Upper lobe of right lung (tissue), 1 donor: ENCODE measurements at regions not wholly inside any gene's neighbourhood (a gene's known extent, or its start where the extent isn't known, plus 50 kb on each side); places are given as distances from the start of the nearest gene placed in this dataset.

Source experiments
- ATAC-seq: fragments of 200-7000 bp; cut with Tn5 transposase; one replicate; pipeline ENCODE4 v1.9.1; 2020; ENCODE audit warnings: mild to moderate bottlenecking, moderate library complexity
- DNase-seq: peaks from one replicate; pipeline ENCODE4 v3.0.0-alpha.2; 2020
- H3K27ac ChIP-seq: fragments of 200-600 bp; one replicate; pipeline ENCODE4 v1.8.0; 2022
- H3K27me3 ChIP-seq: fragments of 200-600 bp; one replicate; pipeline ENCODE4 v1.8.0; 2022; ENCODE audit warnings: mild to moderate bottlenecking
- H3K36me3 ChIP-seq: fragments of 200-600 bp; one replicate; pipeline ENCODE4 v1.8.0; 2022
- H3K4me1 ChIP-seq: fragments of 200-600 bp; one replicate; pipeline ENCODE4 v1.8.0; 2022
- H3K4me3 ChIP-seq: fragments of 200-600 bp; one replicate; pipeline ENCODE4 v1.8.0; 2022; ENCODE audit warnings: mild to moderate bottlenecking
- H3K9me3 ChIP-seq: fragments of 200-600 bp; one replicate; pipeline ENCODE4 v1.8.0; 2022
- intact Hi-C: fragments of 100-400 bp; cut with DNase I; formaldehyde crosslinking; loops from one replicate; pipeline ENCODE4 v1.11.0; 2022
- TF ChIP-seq, protein P1 (sequence below): fragments of 200-600 bp; IDR thresholded peaks from one replicate; pipeline ENCODE4 v1.8.0; 2022; ENCODE audit warnings: antibody characterized with exemption
- donor health status: DM: no; HTN: yes; CAD: no; lungs with severe emphysema.

- Histone ChIP-seq H3K4me3 (no peak overlapping the region), H3K4me1 (no peaks in the 10 kb centered on the region), H3K36me3 (no peaks in the 10 kb centered on the region), H3K27me3 (peaks cover 5% of the 10 kb centered on the region), H3K9me3 (no peaks in the 10 kb centered on the region), H3K27ac (no peak overlapping the region)
- TF ChIP-seq, protein P1, sequence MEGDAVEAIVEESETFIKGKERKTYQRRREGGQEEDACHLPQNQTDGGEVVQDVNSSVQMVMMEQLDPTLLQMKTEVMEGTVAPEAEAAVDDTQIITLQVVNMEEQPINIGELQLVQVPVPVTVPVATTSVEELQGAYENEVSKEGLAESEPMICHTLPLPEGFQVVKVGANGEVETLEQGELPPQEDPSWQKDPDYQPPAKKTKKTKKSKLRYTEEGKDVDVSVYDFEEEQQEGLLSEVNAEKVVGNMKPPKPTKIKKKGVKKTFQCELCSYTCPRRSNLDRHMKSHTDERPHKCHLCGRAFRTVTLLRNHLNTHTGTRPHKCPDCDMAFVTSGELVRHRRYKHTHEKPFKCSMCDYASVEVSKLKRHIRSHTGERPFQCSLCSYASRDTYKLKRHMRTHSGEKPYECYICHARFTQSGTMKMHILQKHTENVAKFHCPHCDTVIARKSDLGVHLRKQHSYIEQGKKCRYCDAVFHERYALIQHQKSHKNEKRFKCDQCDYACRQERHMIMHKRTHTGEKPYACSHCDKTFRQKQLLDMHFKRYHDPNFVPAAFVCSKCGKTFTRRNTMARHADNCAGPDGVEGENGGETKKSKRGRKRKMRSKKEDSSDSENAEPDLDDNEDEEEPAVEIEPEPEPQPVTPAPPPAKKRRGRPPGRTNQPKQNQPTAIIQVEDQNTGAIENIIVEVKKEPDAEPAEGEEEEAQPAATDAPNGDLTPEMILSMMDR, result no peak
- ATAC-seq (no peak), DNase-seq (peak; percentile 36)
- intact Hi-C loops, result no loop called here
Observed at GRCh38 chr20:48453477-48454093, 374.2 kb downstream of the PREX1 start.

GRCh38 chr20:48451401-48451800 lies 376.4 kb downstream of the PREX1 start:
- Histone ChIP-seq H3K36me3 (no peaks in the 10 kb centered on the region), H3K4me1 (no peaks in the 10 kb centered on the region), H3K9me3 (no peaks in the 10 kb centered on the region), H3K27ac (no peak overlapping the region), H3K4me3 (no peak overlapping the region), H3K27me3 (peaks cover 3% of the 10 kb centered on the region)
- ATAC-seq (no peak), DNase-seq (no peak)
- TF ChIP-seq, protein P1, result no peak
- intact Hi-C loops, result no loop called here

GRCh38 chr20:48448666-48449600 lies 378.9 kb downstream of the PREX1 start:
- Histone ChIP-seq H3K27ac (no peak overlapping the region), H3K27me3 (peaks cover 3% of the 10 kb centered on the region), H3K4me3 (no peak overlapping the region), H3K4me1 (no peaks in the 10 kb centered on the region), H3K36me3 (no peaks in the 10 kb centered on the region), H3K9me3 (peaks cover 8% of the 10 kb centered on the region)
- TF ChIP-seq, protein P1, result no peak
- DNase-seq, result no peak
- ATAC-seq, result no peak
- intact Hi-C loops, result no loop called here

GRCh38 chr20:48447456-48447855 lies 380.3 kb downstream of the PREX1 start:
- H3K27ac ChIP-seq, result no peak overlapping the region
- H3K27me3 ChIP-seq, result peaks cover 3% of the 10 kb centered on the region
- ATAC-seq, result no peak
- H3K9me3 ChIP-seq, result peaks cover 15% of the 10 kb centered on the region
- no peaks in the 10 kb centered on the region for H3K4me1 ChIP-seq
- TF ChIP-seq, protein P1, result no peak
- no peak for DNase-seq
- no peaks in the 10 kb centered on the region for H3K36me3 ChIP-seq
- intact Hi-C loops, result no loop called here
- no peak overlapping the region for H3K4me3 ChIP-seq

- Histone ChIP-seq H3K36me3 (no peaks in the 10 kb centered on the region), H3K4me3 (no peak overlapping the region), H3K9me3 (peaks cover 15% of the 10 kb centered on the region), H3K27me3 (peaks cover 3% of the 10 kb centered on the region), H3K4me1 (no peaks in the 10 kb centered on the region), H3K27ac (no peak overlapping the region)
- intact Hi-C loops, result no loop called here
- TF ChIP-seq, protein P1, result no peak
- DNase-seq (no peak), ATAC-seq (no peak)
Observed at GRCh38 chr20:48445827-48446226, 382.0 kb downstream of the PREX1 start.
